Activated CD8-positive, alpha-beta memory T cell treated with anti-CD3 and anti-CD28 coated beads for 48 hours (primary cell): ENCODE measurements at regions not wholly inside any gene's neighbourhood (a gene's known extent, or its start where the extent isn't known, plus 50 kb on each side); places are given as distances from the start of the nearest gene placed in this dataset.

Source experiments
- DNase-seq, 3 experiments: peaks; one replicate each; pipeline ENCODE4 v3.0.0-alpha.2; 2020; ENCODE audit warnings: low read depth in 2 of 3, low spot score in 2 of 3

DNA sequence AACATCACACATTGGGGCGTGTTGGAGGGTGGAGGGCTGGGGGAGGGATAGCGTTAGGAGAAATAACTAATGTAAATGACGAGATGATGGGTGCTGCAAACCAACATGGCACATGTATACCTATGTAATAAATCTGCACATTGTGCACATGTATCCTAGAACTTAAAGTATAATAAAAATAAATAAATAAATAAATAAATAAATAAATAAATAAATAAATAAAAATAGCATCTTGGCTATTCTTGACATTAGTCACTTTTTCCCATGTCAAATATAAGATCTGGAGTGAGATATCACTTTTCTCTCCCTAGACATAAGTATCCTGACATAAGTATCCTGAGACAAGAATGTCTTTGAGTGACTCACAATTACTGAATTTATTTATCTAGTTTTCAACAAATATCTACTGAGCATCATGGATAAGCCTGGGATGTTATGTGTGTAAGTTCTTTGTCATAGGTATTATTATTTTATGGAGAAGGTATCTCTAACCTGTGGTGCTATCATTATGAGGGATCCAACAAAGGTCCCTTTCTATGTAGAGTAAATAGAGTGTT lies 691.3 kb downstream of the SORCS1 start:
- DNase-seq = no peak

DNA sequence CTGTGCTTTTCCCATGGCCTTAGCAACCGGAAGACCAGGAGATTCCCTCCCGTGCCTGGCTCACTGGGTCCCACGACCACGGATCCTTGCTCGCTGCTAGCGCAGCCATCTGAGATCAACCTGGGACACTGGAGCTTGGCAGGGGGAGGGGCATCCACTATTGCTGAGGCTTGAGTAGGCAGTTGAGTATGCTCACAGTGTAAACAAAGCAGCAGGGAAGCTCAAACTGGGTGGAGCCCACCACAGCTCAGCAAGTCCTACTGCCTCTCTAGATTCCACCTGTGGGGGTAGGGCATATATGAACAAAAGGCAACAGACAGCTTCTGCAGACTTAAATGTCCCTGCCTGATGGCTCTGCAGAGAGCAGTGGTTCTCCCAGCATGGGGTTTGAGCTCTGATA lies 697.0 kb downstream of the SORCS1 start:
- no peak for DNase-seq

DNA sequence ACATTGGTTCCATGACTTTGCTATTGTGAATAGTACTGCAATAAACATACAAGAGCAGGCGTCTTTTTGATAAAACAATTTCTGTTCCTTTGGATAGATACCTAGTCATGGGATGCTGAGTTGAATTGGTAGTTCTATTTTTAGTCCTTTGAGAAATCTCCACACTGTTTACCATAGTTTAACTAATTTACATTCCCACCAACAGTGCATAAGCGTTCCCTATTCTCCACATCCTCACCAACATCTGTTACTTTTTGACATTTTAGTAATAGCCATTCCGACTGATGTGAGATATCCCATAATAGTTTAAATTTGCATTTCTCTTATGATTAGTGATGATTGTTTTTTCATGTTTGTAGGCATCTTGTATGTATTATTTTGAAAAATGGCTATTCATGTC lies 707.0 kb downstream of the SORCS1 start:
- DNase-seq = no peak

DNA sequence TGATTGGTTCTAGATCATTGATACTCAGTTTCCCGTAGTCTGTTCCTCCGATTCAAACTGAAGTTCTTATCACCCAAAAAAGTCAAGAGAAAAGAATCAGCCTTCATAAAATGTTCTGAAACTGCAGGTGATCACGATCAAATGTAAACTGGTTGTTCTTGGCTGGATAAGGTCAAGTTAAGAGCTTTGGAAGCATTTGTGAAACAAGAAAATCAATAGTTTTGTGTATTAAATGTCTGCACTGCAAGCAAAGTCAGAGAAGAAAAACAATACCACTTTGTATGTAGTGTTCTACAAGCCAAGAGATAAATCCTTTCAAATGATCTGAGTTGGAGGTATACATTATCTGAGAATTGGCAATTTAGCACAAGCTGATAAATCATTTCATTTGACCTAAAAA lies 710.3 kb downstream of the SORCS1 start:
- no peak for DNase-seq

DNA sequence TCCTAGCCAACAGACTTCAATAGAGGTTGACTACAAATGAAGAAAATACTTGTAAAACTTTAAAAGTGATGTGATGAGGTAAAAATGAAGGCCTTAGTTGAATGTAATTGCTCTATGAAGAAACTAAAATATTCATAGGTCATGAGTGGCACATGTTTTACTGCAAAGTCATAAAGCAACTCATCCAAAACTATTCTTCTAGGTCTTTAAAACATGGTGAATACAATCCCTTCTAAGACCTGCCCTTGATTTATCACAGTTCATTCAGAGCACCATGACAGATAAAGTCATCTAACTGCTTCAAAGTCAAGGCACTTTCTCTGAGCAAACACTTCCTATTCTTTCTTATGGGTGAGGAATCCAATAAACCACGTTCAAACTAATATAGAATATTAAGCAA lies 713.5 kb downstream of the SORCS1 start:
- no peak for DNase-seq

DNA sequence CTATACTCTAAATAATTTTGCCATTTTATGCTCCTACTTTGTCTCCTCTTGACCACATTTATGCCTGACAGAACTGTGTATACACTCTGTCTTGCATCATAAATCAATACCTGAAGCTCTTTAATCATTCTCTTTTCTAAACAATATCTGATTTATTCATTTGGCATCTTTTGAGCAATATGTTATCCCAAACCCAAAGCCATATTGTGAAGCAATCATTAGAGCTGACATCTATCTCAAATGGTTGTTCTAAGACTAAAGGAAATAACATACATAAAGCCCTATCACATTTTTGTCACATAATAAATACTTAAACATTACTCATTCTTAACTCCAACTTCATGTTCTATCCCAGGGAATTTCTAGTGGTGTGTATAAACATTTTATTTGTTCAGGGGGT lies 717.6 kb downstream of the SORCS1 start:
- no peak for DNase-seq

DNA sequence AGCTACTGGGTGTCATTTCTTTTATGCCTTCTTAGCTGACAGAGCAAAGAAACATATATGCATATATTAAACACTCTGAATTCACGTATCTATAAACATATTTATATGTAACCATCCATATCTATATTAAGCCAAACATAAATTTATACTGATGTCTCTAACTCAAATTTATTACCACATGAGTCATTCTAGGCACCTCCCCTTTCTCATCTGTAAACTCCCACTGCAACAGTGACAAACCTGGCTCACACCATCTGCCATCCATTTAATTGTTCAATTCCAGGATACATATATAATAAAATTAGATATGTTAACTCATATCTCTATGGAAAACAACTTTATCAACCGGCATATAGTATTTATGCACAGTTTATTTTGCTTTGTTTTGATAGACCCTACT lies 722.3 kb downstream of the SORCS1 start:
- DNase-seq = no peak

DNA sequence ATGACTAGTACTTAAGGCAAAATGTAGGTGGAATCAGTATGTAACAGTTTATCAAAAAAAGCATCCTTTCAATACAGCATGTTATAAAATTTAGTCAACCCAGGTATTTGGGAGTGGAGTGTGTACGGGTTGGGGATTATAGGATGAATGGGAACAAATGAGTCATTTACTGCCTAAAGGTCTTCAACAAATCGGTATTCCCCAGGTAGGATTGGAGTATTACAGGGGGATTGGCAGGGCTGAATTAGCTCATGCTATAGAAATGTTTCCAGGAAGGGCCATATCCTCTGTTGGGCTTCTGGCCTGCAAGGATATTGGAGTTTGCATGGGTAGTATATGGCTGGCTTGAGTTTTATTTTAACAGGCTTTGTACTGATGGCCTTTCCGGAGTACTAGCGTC lies 723.7 kb downstream of the SORCS1 start:
- no peak for DNase-seq

DNA sequence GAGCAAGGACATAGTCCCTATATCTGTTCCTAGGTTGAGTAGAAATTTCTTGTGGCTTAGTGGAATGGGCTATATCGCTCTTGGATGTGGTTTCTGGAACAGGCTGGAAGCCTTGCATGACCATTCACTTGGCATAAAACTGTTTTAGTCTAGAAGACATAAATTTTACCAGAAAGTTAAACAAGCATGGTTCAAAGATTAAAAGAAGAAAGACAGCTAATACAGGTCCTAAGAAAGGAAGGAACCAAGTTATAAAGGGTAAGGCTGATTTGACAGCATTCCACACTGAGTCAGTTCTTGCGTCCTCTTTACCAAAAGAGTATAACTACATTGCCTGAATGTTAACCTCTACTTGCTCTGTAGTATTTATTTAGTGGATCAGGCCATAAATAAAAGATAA lies 724.2 kb downstream of the SORCS1 start:
- DNase-seq = no peak

DNA sequence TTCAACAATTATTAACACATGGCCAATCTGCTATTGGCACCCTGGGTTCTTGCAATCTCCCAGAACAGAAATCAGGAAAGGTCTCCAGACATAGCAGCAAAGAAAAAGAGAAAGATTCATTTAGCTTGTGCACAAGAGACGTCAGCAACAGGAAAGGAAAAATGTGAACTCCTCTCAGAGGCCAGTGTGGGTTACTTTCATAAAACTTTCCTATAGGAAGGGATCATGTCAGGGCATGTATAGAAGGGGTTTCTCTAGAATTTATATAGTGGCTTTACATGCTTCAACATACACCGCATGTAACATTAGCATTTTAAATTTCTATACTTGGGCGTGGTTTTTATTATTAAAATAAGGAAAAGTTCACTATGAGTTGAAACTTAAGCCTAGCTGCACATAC lies 725.1 kb downstream of the SORCS1 start:
- DNase-seq = no peak

DNA sequence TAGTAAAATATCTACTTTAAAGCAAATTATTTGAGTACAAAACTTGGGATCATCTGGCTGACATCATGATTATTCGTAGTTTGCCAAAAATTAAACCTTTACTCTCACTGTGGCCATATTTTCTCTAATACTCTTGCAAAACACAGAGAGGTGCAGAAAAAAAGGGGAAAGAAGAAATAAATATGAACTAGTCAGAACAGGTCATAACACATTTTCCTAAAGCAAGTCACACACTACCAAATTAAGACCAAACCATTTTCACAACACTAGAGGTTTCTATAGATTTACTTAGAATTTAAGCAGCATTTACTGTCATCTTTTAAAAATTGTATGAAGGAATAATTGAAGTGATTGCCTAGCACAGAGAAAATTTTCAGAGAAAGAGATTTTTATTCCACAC lies 726.1 kb downstream of the SORCS1 start:
- DNase-seq = no peak

DNA sequence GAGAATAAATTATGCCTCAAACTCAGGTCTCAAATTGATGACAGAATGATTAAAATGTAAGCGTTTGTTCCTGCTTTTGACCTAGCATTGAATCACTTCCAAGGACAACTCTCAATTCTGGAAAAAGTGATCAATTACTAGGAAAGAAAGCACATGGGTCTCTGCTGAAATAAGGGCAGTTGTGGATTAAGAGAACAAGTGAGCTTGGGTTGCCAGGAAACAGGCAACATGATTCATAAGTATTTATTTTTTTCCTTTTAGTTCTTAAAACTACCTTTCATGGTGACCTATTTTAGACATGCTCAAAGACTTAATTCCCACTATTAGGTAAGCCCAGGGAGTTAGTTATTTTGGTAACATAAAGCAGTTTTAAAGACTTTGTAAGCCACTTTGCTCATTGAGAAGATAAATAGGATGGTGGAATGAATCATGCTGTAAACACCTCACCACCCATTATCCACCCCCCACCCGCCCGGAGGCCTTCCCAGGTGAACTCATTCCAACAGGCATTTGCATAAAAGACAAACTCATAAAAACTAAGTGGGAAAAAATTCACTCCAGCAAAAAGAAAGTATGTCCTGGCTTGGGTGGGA lies 728.3 kb downstream of the SORCS1 start:
- no peak for DNase-seq

DNA sequence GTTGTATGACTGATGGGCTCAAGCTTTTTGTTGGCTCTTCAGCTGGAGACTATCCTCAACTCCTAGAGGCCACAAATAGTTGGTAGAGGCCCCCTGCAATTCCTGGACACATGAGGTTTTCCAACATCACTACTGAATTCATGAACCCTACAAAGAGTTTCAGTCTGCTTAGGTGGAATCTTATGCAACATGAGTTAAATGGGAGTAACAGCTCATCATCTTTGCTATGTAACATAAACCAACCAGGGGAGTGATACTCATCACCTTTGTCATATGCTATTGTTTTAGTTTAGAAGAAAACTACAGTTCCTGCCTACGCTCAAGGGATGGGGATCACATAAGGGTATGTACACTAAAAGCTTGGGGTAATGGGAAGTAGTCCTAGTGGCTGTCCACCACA lies 729.4 kb downstream of the SORCS1 start:
- no peak for DNase-seq

DNA sequence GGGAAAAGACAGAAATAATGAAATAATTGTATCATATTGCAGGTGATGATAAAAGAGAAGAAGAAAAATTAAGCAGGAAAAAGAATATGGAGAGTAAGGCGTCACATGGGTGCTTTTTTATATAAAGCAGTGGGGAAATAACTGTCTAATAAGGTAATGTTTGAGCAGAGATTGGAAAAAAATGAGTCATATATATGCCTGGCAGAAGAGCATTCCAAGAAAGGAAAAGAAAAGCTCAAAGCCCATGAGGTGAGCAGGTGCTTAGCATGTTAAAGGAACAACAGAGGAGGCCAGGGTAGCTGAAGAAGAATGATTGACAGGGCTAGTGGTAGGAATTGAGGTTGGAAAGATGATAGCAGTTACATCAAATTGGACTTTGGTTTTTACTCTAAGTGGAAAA lies 739.5 kb downstream of the SORCS1 start:
- DNase-seq = no peak

DNA sequence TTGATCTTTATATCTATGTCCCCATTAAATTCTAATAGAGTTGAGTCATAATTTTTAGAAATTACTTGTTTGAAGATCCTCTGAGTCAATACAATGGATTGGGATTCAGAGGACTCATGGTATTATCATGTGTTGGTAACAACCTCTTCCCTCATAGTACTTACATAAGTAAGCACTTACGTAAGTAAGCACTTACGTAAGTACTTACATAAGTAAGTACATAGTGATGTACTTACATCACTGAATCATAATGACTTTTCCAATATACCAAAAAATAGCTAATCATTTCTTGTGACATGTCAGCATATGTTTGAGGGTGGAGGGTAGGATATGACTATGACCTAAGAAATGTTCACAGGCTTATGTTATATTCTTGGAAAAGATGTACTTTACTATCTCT lies 740.5 kb downstream of the SORCS1 start:
- no peak for DNase-seq

DNA sequence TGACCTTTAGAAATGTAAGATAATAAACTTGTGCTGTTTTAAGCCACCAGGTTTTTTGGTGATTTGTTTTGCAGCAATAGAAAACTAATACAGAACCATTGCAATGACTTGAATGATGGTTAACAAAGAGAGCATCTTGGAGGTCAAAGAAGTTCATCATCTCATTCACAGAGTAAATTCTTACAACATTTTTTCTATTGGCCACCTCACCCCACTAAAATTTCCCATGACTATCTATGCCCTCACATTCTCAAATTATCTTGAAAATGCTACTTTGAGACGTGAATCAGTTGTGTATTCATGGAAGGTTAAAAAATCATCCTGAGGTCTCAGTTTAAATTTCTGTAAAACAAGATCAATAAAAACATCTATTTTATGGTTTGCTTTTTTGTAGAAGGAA lies 754.2 kb downstream of the SORCS1 start:
- DNase-seq = no peak

DNA sequence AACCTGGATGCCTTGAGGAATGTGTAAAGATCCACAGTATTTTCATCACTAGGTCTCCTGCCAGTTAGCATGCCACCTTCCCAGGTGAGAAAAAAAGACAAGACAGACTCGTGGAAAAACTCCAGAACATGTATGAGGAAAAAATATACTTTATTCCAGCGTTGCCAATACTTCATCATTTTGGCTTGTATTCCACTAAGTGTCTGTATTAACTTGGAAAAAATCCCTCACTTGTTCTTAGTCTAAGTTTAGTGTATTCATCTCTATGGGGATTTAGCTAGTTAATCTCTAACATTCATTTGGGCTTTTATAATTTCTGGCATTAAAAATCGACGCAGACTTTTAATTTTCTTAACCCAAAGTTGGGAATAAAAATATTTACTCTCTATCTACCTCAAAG lies 759.4 kb downstream of the SORCS1 start:
- DNase-seq = no peak

DNA sequence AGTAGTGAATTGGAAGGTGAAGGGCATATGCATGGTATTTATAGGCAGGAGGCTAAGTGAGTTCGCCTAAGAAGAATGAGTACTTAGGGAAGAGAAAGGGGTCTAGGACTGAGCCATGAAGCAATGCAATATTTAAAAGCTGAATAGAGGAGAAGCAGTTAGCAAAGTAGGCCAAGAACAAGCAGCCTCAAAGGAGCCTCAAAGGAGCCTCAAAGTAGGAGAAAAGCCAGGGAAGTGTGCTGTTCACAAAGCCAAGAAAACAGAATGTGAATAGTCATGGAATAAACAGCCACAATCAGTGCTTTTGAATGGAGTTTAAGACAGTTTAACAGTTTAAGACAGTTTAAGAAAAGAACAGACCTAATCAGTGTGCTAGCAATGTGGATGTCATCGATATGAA lies 762.0 kb downstream of the SORCS1 start:
- DNase-seq = no peak

DNA sequence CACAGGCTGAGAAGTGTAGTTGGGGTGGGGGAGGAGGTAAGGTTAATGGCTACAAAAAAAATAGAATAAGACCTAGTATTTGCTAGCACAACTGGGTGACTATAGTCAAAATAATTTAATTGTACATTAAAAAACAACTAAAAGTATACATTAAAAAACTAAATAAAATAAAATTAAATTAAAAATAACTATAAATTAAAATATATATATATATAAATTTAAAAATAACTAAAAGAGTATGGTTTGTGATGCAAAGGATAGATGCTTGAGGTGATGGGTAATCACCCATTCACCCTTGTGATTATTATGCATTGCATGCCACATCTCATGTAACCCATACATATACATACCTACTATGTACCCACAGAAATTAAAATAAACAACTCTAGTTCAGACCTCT lies 762.5 kb downstream of the SORCS1 start:
- no peak for DNase-seq

DNA sequence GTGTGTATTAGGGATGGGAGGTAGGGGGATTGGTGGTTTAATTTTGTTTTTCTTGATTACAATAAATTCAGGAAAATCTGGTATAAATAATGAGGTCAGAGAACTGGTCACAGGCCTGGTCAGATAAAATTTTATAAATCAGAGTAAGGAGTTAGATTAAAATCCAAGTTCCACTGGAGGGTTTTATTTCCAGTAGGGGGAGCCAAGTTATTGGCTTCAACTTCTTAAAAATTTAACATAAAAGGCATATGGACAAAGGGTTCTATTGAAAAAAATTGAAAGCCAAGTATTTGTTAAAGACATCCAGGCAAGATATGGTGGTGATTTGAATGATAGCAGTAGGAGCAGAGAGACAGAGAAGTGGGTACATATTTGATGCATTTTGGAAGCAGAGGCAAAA lies 763.3 kb downstream of the SORCS1 start:
- no peak for DNase-seq

DNA sequence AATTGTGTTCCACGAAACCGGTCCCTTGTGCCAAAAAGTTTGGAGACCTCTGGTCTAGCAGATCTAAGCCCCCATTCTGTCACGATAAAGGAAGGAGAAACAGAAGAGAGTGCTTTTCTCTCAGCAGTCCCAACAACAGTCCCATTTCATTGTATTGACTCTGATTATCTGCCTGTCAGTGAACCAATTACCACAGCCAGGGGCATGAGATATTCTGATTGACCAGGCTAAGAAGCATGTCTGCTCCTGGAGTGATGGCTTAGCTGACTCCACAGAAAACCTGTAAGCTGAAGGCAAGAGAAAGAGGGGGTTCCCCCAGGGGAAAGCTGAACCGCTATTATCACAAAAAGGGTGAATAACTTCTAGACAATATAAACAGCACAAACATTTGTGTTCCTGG lies 765.4 kb downstream of the SORCS1 start:
- DNase-seq = no peak

DNA sequence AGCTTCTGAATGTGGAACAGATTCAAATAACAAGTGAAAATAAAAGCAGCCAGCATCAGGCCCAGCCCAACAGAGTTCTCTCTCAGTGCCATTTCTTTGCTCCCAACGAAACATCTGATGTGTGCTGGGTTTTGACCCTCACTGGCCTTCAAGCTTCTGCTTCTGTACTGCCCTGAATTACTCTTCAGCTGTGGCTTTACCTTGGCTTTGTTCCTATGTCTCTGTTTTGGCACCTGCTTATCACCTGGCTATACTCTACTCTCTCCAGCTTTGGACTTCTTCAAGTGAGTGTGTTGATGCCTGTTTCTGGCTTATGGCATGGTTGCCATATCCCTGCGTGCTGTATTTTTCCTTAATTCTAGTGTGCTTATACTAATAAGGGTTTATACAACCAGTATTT lies 768.3 kb downstream of the SORCS1 start:
- no peak for DNase-seq

DNA sequence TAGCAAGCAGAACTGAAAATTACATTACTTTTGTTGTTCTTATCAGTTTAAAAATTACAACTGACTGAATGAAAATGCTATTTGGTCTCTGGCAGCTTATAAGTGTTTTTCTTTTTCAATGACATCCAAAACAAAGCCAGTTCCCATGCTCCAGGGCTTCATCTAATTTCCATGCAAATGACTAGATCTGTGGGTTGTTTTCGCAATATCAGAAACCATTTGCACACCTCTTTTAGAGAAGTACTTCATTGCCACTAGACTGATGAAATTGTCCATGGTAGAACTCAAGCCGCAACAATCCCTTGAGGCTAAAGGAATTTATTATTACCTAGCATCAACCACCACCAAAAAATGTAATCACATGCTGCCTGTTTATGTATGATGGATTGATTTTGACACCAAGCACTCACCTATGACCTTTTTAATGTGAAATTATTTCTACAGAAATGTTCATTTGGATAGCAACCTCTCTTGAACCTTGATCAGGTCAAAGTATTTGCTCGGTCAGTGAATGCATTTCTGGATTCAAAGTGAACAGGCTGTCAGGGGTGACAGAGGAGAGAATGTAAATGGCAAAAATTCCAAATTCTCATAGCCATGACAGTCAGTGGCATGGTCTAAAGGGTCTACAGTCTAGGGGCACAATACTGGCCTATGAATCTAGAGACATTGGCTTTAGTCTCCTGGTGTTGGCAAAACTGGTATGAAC lies 769.3 kb downstream of the SORCS1 start:
- no peak for DNase-seq
